GM12891 (cell line): ENCODE measurements at regions not wholly inside any gene's neighbourhood (a gene's known extent, or its start where the extent isn't known, plus 50 kb on each side); places are given as distances from the start of the nearest gene placed in this dataset.

Experiments
- DNase-seq: peaks from one replicate; pipeline ENCODE4 v3.0.0; 2011; ENCODE audit warnings: low spot score; ENCODE audit not compliant: insufficient read length
- FAIRE-seq: peaks from 2 replicates; lab custom pipeline; 2011; peaks lifted over from hg19 to GRCh38; lab: Jason Lieb, UNC
- PAX5 ChIP-seq: IDR thresholded peaks from 2 replicates; pipeline ENCODE4 v1.6.1; 2011; ENCODE audit warnings: low read length, moderate library complexity, mild to moderate bottlenecking; ENCODE audit not compliant: insufficient read depth, severe bottlenecking
- POLR2A ChIP-seq: IDR thresholded peaks from 2 replicates; pipeline ENCODE4 v1.6.1; 2011; ENCODE audit warnings: low read depth, low read length, control low read depth
- POLR2AphosphoS5 ChIP-seq: IDR thresholded peaks from 2 replicates; pipeline ENCODE4 v1.6.1; 2011; ENCODE audit warnings: low read depth, low read length, control low read depth
- POU2F2 ChIP-seq: IDR thresholded peaks from 2 replicates; pipeline ENCODE4 v1.6.1; 2011; ENCODE audit warnings: low read depth, mild to moderate bottlenecking, control low read depth, low read length, moderate library complexity
- SPI1 ChIP-seq: IDR thresholded peaks from 2 replicates; pipeline ENCODE4 v1.6.1; 2011; ENCODE audit warnings: low read depth, low read length, control low read depth
- TAF1 ChIP-seq: IDR thresholded peaks from 2 replicates; pipeline ENCODE4 v1.6.1; 2011; ENCODE audit warnings: low read depth, low read length, control low read depth

- no peak for TF ChIP-seq TAF1
- no peak for TF ChIP-seq PAX5
- no peak for TF ChIP-seq POLR2AphosphoS5
- no peak for TF ChIP-seq POLR2A
- no peak for TF ChIP-seq POU2F2
- TF ChIP-seq SPI1: no peak
- FAIRE-seq (no peak), DNase-seq (no peak)
Observed at GRCh38 chr20:19083136-19083621, 129.3 kb upstream of the SLC24A3 start.

GRCh38 chr20:19090332-19090731 lies 122.1 kb upstream of the SLC24A3 start:
- DNase-seq (no peak), FAIRE-seq (no peak)
- TF ChIP-seq POU2F2: no peak
- TF ChIP-seq TAF1: no peak
- TF ChIP-seq POLR2AphosphoS5: no peak
- TF ChIP-seq PAX5: no peak
- no peak for TF ChIP-seq POLR2A
- no peak for TF ChIP-seq SPI1

GRCh38 chr20:19094959-19095541 lies 117.4 kb upstream of the SLC24A3 start:
- FAIRE-seq (no peak), DNase-seq (no peak)
- TF ChIP-seq POU2F2 (no peak), POLR2AphosphoS5 (no peak), TAF1 (no peak)

GRCh38 chr20:19095762-19096161 lies 116.7 kb upstream of the SLC24A3 start:
- DNase-seq: no peak
- no peak for FAIRE-seq
- TF ChIP-seq TAF1 (no peak), POLR2AphosphoS5 (no peak), POU2F2 (no peak), PAX5 (no peak), POLR2A (no peak), SPI1 (no peak)

GRCh38 chr20:19096843-19097242 lies 115.6 kb upstream of the SLC24A3 start:
- TF ChIP-seq POLR2AphosphoS5 (no peak), POU2F2 (no peak), POLR2A (no peak), SPI1 (no peak), PAX5 (no peak), TAF1 (no peak)
- DNase-seq: no peak
- no peak for FAIRE-seq

- FAIRE-seq (no peak), DNase-seq (no peak)
- TF ChIP-seq TAF1 (no peak), POU2F2 (no peak), POLR2AphosphoS5 (no peak), PAX5 (no peak), POLR2A (no peak), SPI1 (no peak)
Observed at GRCh38 chr20:19098117-19098516, 114.3 kb upstream of the SLC24A3 start.

- DNase-seq: no peak
- FAIRE-seq: no peak
- TF ChIP-seq POLR2AphosphoS5: no peak
- TF ChIP-seq SPI1: no peak
- TF ChIP-seq TAF1: no peak
- TF ChIP-seq POLR2A: no peak
- TF ChIP-seq POU2F2: no peak
- no peak for TF ChIP-seq PAX5
Observed at GRCh38 chr20:19098806-19099578, 113.5 kb upstream of the SLC24A3 start.

- FAIRE-seq (no peak), DNase-seq (no peak)
- TF ChIP-seq PAX5: no peak
- TF ChIP-seq POLR2AphosphoS5: no peak
- TF ChIP-seq POU2F2: no peak
- no peak for TF ChIP-seq SPI1
- no peak for TF ChIP-seq TAF1
- no peak for TF ChIP-seq POLR2A
Observed at GRCh38 chr20:19099596-19100545, 112.6 kb upstream of the SLC24A3 start.

- FAIRE-seq: no peak
- no peak for DNase-seq
- no peak for TF ChIP-seq PAX5
- TF ChIP-seq POU2F2: no peak
- no peak for TF ChIP-seq TAF1
- TF ChIP-seq SPI1: no peak
- TF ChIP-seq POLR2AphosphoS5: no peak
- TF ChIP-seq POLR2A: no peak
Observed at GRCh38 chr20:19100975-19101374, 111.5 kb upstream of the SLC24A3 start.
